Heart right ventricle (tissue), 16 donors: ENCODE measurements at regions not wholly inside any gene's neighbourhood (a gene's known extent, or its start where the extent isn't known, plus 50 kb on each side); places are given as distances from the start of the nearest gene placed in this dataset.

Experiments used
- ATAC-seq, 8 donors: fragments of 200-7000 bp; cut with Tn5 transposase; one replicate each; pipeline ENCODE4 v1.9.1; 2020; ENCODE audit warnings: mild to moderate bottlenecking in 8 of 8, moderate library complexity in 8 of 8, moderate number of reproducible peaks in 1 of 8
- DNase-seq, 2 donors: peaks; one replicate each; pipeline ENCODE4 v3.0.0-alpha.2; 2020
- H3K27ac ChIP-seq, 10 donors: fragments of 200-600 bp; sonication (generic) in 2 of 10; one replicate each; pipeline versions ENCODE4 v1.5.0 to v1.8.0; 2020 to 2022; ENCODE audit warnings: mild to moderate bottlenecking in 3 of 10
- H3K27me3 ChIP-seq, 7 donors: fragments of 200-600 bp; one replicate each; pipeline ENCODE4 v1.8.0; 2021 to 2022; ENCODE audit warnings: mild to moderate bottlenecking in 2 of 7
- H3K36me3 ChIP-seq, 9 donors: fragments of 200-600 bp; sonication (generic) in 1 of 9; one replicate each; pipeline versions ENCODE4 v1.5.0 to v1.8.0; 2020 to 2022; ENCODE audit warnings: mild to moderate bottlenecking in 2 of 9
- H3K4me1 ChIP-seq, 9 donors: fragments of 200-600 bp; sonication (generic) in 1 of 9; one replicate each; pipeline versions ENCODE4 v1.5.0 to v1.8.0; 2020 to 2022; ENCODE audit warnings: mild to moderate bottlenecking in 4 of 9
- H3K4me3 ChIP-seq, 10 donors: fragments of 200-600 bp; sonication (generic) in 2 of 10; one replicate each; pipeline versions ENCODE4 v1.5.0 to v1.8.0; 2020 to 2022; ENCODE audit warnings: mild to moderate bottlenecking in 7 of 10, moderate library complexity in 2 of 10
- H3K9me3 ChIP-seq, 11 donors: fragments of 200-600 bp in 10 of 11; sonication (generic) in 2 of 11; one replicate each; pipeline versions ENCODE4 v1.5.0 to v1.8.0; 2013 to 2022; ENCODE audit warnings: mild to moderate bottlenecking in 2 of 11, control low read depth in 1 of 11, moderate library complexity in 1 of 11
- CTCF ChIP-seq, 9 donors: fragments of 200-600 bp; sonication (generic) in 2 of 9; IDR thresholded peaks; one replicate each; pipeline versions ENCODE4 v1.5.0 to v1.8.0; 2021 to 2022; ENCODE audit warnings: antibody characterized with exemption in 9 of 9, mild to moderate bottlenecking in 5 of 9, moderate library complexity in 1 of 9
- WGBS, 2 donors: extraction: QIAGEN DNeasy Blood & Tissue Kit; methylation state at CpG; one replicate each; pipeline ENCODE4 v1.1.7; 2013; ENCODE audit warnings: inconsistent platforms in 1 of 2; 5-methylcytosine and 5-hydroxymethylcytosine counted together
- intact Hi-C, 10 donors: fragments of 100-400 bp; cut with DNase I; formaldehyde crosslinking; loops; one replicate each; pipeline versions ENCODE4 v1.11.1 to v1.14.2; 2022
- donor health status: Arrhythmogenic right ventricular cardiomyopathy.
- donor health status: ischemic (EF 13 %, LVEDD 7.1; RV severe dilation, severe dysfunction).
- donor health status: healthy with polysubstance abuse.
- donor health status: DM: no; HTN: yes; CAD: no.
- donor health status: DM: no; HTN: no; CAD: no.
- donor health status: ischemic (EF 25% LVEDD 6.9; RV normal size, moderate dysfunction).
- donor health status: ischemic (EF 25% LVEDD 5.7; RV mildly dilated, moderate dysfunction).
- donor health status: healthy.
- donor health status: DM: yes; HTN: yes; CAD: no.
- donor health status: Ischemic cardiomyopathy.
- donor health status: ischemic (EF 35%, LVEDD 5.7; RV mildly dilated, moderate dysfunction).
- donor health status: nonischemic (EF 11% LVEDD 7.7; RV severe dilation, severe dysfunction).
- donor health status: DM: yes; HTN: yes; CAD: no.
- donor health status: PGD.
- donor health status: ischemic (EF 29% LVEDD 5.4; RV normal size, mild dysfunction).
- donor health status: nonischemic (EF 23%, LVEDD 6.1; RV moderate dilation, normal function).

- Histone ChIP-seq H3K36me3 (no peaks in the 10 kb centered on the region), H3K9me3 (peaks cover 0 to 34% (median 0%) of the 10 kb centered on the region in 11 donors), H3K27ac (no peak overlapping the region), H3K4me3 (no peak overlapping the region), H3K4me1 (no peaks in the 10 kb centered on the region), H3K27me3 (no peaks in the 10 kb centered on the region)
- intact Hi-C loops: no loop called here
- ATAC-seq (no peak), DNase-seq (no peak)
- no peak for TF ChIP-seq CTCF (IDR thresholded peaks at IDR 0.05)
- WGBS, 2 donors: 86 to 91% methylated on average over 5 of the region's 5 CpGs
Observed at GRCh38 chr18:41297740-41298139, 657.3 kb upstream of the PIK3C3 start.

GRCh38 chr18:41269294-41269693 lies 685.7 kb upstream of the PIK3C3 start:
- TF ChIP-seq CTCF (IDR thresholded peaks at IDR 0.05): no peak
- no peaks in the 10 kb centered on the region for H3K36me3 ChIP-seq
- H3K27ac ChIP-seq: no peak overlapping the region
- no peak for DNase-seq
- H3K4me1 ChIP-seq: no peaks in the 10 kb centered on the region
- no peak for ATAC-seq
- intact Hi-C loops: no loop called here
- WGBS, 2 donors: 87 to 93% methylated on average over 6 of the region's 6 CpGs
- no peaks in the 10 kb centered on the region for H3K27me3 ChIP-seq
- H3K4me3 ChIP-seq: no peak overlapping the region
- H3K9me3 ChIP-seq: no peaks in the 10 kb centered on the region

- Histone ChIP-seq H3K27ac (no peak overlapping the region), H3K27me3 (no peaks in the 10 kb centered on the region), H3K4me3 (no peak overlapping the region), H3K36me3 (no peaks in the 10 kb centered on the region), H3K4me1 (no peaks in the 10 kb centered on the region), H3K9me3 (no peaks in the 10 kb centered on the region)
- intact Hi-C loops: no loop called here
- ATAC-seq (no peak), DNase-seq (no peak)
- no peak for TF ChIP-seq CTCF (IDR thresholded peaks at IDR 0.05)
- WGBS, 2 donors: 83 to 89% methylated on average over 2 of the region's 2 CpGs
Observed at GRCh38 chr18:41268271-41268670, 686.8 kb upstream of the PIK3C3 start.

- DNase-seq: no peak
- Histone ChIP-seq H3K9me3 (no peaks in the 10 kb centered on the region), H3K4me1 (no peaks in the 10 kb centered on the region), H3K27ac (no peak overlapping the region), H3K36me3 (no peaks in the 10 kb centered on the region), H3K27me3 (no peaks in the 10 kb centered on the region), H3K4me3 (no peak overlapping the region)
- intact Hi-C loops: no loop called here
- 69 to 76% methylated on average over 3 of the region's 3 CpGs for WGBS, 2 donors
- no peak for ATAC-seq
- TF ChIP-seq CTCF (IDR thresholded peaks at IDR 0.05): no peak
Observed at GRCh38 chr18:41266616-41267015, 688.4 kb upstream of the PIK3C3 start.

GRCh38 chr18:41266204-41266603 lies 688.8 kb upstream of the PIK3C3 start:
- Histone ChIP-seq H3K36me3 (no peaks in the 10 kb centered on the region), H3K27me3 (no peaks in the 10 kb centered on the region), H3K4me1 (no peaks in the 10 kb centered on the region), H3K27ac (no peak overlapping the region), H3K4me3 (no peak overlapping the region), H3K9me3 (no peaks in the 10 kb centered on the region)
- intact Hi-C loops: no loop called here
- WGBS, 2 donors: 72 to 77% methylated on average over 5 of the region's 5 CpGs
- DNase-seq: no peak
- no peak for ATAC-seq
- no peak for TF ChIP-seq CTCF (IDR thresholded peaks at IDR 0.05)
